ENCODE measurements at regions not wholly inside any gene's neighbourhood (a gene's known extent, or its start where the extent isn't known, plus 50 kb on each side); places are given as distances from the start of the nearest gene placed in this dataset.

DNA sequence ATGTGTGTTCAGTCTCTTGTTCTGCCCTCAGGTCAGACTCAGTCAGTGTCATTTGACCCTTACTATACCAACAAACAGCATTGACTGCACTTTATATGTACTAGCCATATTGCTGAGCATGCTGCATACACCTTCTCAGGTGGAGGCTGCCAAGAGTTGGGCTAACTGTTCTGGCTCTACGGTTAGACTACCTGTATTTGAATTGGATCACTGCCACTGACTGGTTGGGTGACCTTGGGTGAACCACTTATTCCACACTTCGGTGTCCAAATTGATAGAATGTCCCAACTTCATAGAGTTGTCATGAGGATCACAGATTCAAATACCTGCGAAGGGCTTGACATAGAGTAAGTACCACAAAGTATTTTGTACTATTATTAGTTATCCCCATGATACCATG is 91.2 kb upstream of the GPR50 start:
- TF ChIP-seq POLR2A (IDR thresholded peaks at IDR 0.05) (no peak), POLR2AphosphoS5 (IDR thresholded peaks at IDR 0.05) (no peak)

Data from upper lobe of left lung (tissue), 4 donors.